Tibial nerve (tissue), 4 donors: ENCODE measurements at regions not wholly inside any gene's neighbourhood (a gene's known extent, or its start where the extent isn't known, plus 50 kb on each side); places are given as distances from the start of the nearest gene placed in this dataset.

Experiments used
- CTCF ChIP-seq, 5 experiments: fragments of 200-600 bp in 3 of 5; fragments of 450-650 bp in 2 of 5; sonication (generic) in 3 of 5; IDR thresholded peaks; one replicate each; pipeline ENCODE4 v1.5.1; 2016 to 2019; ENCODE audit warnings: antibody characterized with exemption in 5 of 5, mild to moderate bottlenecking in 3 of 5, moderate library complexity in 2 of 5
- EP300 ChIP-seq, 2 donors: sonication (generic); formaldehyde crosslinking; IDR thresholded peaks; one replicate each; pipeline ENCODE4 v1.6.1; 2017; ENCODE audit warnings: antibody characterized with exemption in 2 of 2, mild to moderate bottlenecking in 1 of 2
- POLR2A ChIP-seq, 2 donors: fragments of 450-650 bp; IDR thresholded peaks; one replicate each; pipeline ENCODE4 v1.6.1; 2017; ENCODE audit warnings: antibody characterized with exemption in 2 of 2, mild to moderate bottlenecking in 2 of 2, moderate library complexity in 2 of 2

GRCh38 chr3:94739420-94739819 lies 676.6 kb downstream of the NSUN3 start:
- no peak for TF ChIP-seq CTCF (IDR thresholded peaks at IDR 0.05)
- TF ChIP-seq EP300 (IDR thresholded peaks at IDR 0.05), result no peak
- no peak for TF ChIP-seq POLR2A (IDR thresholded peaks at IDR 0.05)
